ENCODE measurements at regions not wholly inside any gene's neighbourhood (a gene's known extent, or its start where the extent isn't known, plus 50 kb on each side); places are given as distances from the start of the nearest gene placed in this dataset.

DNA sequence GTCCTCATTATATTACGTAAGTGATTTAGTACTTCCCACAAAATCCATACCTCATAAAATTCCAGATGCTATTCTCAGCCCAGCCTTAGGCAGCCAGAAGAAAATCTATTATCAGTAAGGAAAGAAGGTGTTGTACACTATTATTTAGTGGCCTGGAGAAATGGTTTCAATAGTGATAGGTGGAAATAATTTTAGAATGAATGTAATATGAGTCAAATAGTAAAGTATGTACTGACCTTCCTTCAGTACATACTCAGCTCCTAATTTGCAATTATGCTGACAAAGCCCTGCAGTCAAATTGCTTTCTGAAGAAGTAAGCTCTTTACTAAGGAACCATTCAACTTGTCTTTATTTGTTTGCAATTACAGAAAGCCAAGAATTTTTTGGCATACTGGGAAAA is 409.2 kb downstream of the HTR1A start:
- TF ChIP-seq, protein P1, sequence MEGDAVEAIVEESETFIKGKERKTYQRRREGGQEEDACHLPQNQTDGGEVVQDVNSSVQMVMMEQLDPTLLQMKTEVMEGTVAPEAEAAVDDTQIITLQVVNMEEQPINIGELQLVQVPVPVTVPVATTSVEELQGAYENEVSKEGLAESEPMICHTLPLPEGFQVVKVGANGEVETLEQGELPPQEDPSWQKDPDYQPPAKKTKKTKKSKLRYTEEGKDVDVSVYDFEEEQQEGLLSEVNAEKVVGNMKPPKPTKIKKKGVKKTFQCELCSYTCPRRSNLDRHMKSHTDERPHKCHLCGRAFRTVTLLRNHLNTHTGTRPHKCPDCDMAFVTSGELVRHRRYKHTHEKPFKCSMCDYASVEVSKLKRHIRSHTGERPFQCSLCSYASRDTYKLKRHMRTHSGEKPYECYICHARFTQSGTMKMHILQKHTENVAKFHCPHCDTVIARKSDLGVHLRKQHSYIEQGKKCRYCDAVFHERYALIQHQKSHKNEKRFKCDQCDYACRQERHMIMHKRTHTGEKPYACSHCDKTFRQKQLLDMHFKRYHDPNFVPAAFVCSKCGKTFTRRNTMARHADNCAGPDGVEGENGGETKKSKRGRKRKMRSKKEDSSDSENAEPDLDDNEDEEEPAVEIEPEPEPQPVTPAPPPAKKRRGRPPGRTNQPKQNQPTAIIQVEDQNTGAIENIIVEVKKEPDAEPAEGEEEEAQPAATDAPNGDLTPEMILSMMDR (IDR thresholded peaks at IDR 0.05; ENCODE audit: unreplicated experiment) = no peak
- H3K9me3 Mint-ChIP-seq (ENCODE audit: unreplicated experiment) = no peaks in the 10 kb centered on the region
- no peak overlapping the region for H3K4me3 Mint-ChIP-seq (ENCODE audit: unreplicated experiment)
- H3K4me1 Mint-ChIP-seq (ENCODE audit: unreplicated experiment) = no peaks in the 10 kb centered on the region
- H3K27ac Mint-ChIP-seq (ENCODE audit: unreplicated experiment) = no peak overlapping the region
- DNase-seq (ENCODE audit: low spot score) = no peak
- H3K36me3 Mint-ChIP-seq (ENCODE audit: low read depth, unreplicated experiment) = no peaks in the 10 kb centered on the region
- no peaks in the 10 kb centered on the region for H3K27me3 Mint-ChIP-seq (ENCODE audit: unreplicated experiment)

DNA sequence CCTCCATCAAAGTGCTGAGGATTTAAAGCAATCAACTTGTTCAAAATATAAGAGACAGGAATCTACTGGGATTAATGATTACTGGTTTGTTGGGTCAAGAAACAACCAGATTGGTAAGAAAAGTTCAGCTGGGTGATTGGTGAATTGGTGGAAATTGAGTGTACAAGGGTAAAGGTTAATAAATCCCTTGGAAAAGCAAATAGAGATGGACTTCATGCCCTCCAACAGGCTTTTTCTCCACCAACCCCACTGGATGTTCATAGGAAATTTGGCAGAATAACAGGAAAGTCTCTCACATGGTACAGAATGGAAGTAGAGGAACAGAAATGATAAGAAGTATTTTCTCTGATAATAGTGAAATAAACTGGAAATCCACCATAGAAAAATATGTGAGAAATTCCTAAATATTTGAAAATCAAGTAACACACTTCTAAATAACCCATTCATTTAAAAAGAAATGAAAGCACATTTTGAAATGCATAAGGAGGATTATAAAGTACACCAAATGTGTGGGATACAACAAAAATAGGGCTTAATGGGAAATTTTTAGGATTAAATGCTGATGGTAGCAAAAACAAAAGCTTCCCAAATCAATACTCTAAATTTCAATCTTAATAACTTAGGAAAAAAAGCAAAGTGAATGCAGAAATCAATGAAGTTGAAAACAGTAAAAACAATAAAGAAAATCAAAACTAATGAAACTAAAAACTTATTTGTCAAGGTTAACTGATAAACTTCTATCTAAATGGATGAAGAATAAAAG is 426.2 kb downstream of the HTR1A start:
- Mint-ChIP-seq H3K27ac (ENCODE audit: unreplicated experiment) (no peak overlapping the region), H3K27me3 (ENCODE audit: unreplicated experiment) (no peaks in the 10 kb centered on the region), H3K9me3 (ENCODE audit: unreplicated experiment) (no peaks in the 10 kb centered on the region), H3K4me3 (ENCODE audit: unreplicated experiment) (no peak overlapping the region), H3K36me3 (ENCODE audit: low read depth, unreplicated experiment) (no peaks in the 10 kb centered on the region), H3K4me1 (ENCODE audit: unreplicated experiment) (no peaks in the 10 kb centered on the region)
- TF ChIP-seq, protein P1 (IDR thresholded peaks at IDR 0.05; ENCODE audit: unreplicated experiment) = no peak
- DNase-seq (ENCODE audit: low spot score) = no peak

DNA sequence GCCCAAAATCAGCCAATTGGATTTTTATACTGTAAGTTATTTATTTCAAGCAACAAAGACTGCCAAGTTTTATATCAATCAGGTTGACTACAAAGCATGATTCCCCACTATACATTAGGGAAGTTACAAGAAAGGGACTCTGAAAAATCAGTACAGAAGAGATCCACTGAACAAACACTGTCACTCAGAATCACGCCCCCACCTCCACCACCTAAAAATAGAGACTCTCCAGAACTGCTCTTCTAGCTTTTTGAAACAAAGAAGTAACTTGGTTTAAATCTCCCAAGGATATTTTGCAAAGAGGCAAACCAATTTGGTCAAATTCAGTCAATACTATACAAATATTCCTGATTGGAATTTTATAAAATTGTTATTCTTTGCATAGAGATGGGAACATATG is 438.0 kb downstream of the HTR1A start:
- Mint-ChIP-seq H3K36me3 (ENCODE audit: low read depth, unreplicated experiment) (no peaks in the 10 kb centered on the region), H3K4me1 (ENCODE audit: unreplicated experiment) (no peaks in the 10 kb centered on the region), H3K9me3 (ENCODE audit: unreplicated experiment) (no peaks in the 10 kb centered on the region), H3K4me3 (ENCODE audit: unreplicated experiment) (no peak overlapping the region), H3K27ac (ENCODE audit: unreplicated experiment) (no peak overlapping the region), H3K27me3 (ENCODE audit: unreplicated experiment) (peaks cover 1% of the 10 kb centered on the region)
- TF ChIP-seq, protein P1 (IDR thresholded peaks at IDR 0.05; ENCODE audit: unreplicated experiment) = no peak
- no peak for DNase-seq (ENCODE audit: low spot score)

DNA sequence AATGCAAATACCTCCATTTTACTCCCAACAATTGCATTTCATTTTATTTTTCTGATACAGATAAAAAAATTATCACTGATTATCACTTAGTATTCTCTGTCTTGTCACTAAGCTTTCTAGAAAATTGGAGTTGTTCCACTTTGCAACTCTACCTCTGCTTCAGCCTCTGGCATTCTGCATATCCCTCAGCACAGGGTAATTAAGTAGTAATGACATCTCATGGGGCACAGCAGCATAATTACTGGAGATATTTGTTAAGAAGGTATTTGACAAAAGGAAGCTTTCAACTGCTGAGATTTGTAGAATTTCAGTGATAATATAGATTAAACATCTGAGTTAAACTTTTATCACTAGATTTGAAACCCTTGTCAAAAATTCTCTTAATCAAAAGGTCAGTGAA is 446.2 kb downstream of the HTR1A start:
- Mint-ChIP-seq H3K4me1 (ENCODE audit: unreplicated experiment) (no peaks in the 10 kb centered on the region), H3K4me3 (ENCODE audit: unreplicated experiment) (no peak overlapping the region), H3K27ac (ENCODE audit: unreplicated experiment) (no peak overlapping the region), H3K9me3 (ENCODE audit: unreplicated experiment) (no peaks in the 10 kb centered on the region), H3K27me3 (ENCODE audit: unreplicated experiment) (no peaks in the 10 kb centered on the region), H3K36me3 (ENCODE audit: low read depth, unreplicated experiment) (no peaks in the 10 kb centered on the region)
- no peak for DNase-seq (ENCODE audit: low spot score)
- TF ChIP-seq, protein P1 (IDR thresholded peaks at IDR 0.05; ENCODE audit: unreplicated experiment) = no peak

DNA sequence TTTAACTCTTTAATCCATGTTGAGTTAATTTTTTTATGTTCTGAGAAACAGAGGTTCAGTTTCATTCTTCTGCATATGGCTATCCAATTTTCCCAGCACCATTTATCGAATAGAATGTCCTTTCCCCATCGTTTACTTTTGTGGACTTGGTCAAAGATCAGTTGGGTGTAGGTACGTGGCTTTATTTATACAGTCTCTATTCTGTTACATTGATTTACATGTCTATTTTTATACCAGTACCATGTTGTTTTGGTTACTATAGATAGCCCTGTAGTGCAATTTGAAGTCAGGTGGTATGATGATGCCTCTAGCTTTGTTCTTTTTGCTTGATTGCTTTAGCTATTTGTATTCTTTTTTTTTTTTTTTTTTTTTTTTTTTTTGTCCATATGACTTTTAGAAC is 462.0 kb downstream of the HTR1A start:
- H3K36me3 Mint-ChIP-seq (ENCODE audit: low read depth, unreplicated experiment) = no peaks in the 10 kb centered on the region
- no peaks in the 10 kb centered on the region for H3K9me3 Mint-ChIP-seq (ENCODE audit: unreplicated experiment)
- TF ChIP-seq, protein P1 (IDR thresholded peaks at IDR 0.05; ENCODE audit: unreplicated experiment) = no peak
- H3K27me3 Mint-ChIP-seq (ENCODE audit: unreplicated experiment) = peaks cover 2% of the 10 kb centered on the region
- no peak overlapping the region for H3K27ac Mint-ChIP-seq (ENCODE audit: unreplicated experiment)
- no peak for DNase-seq (ENCODE audit: low spot score)
- no peaks in the 10 kb centered on the region for H3K4me1 Mint-ChIP-seq (ENCODE audit: unreplicated experiment)
- no peak overlapping the region for H3K4me3 Mint-ChIP-seq (ENCODE audit: unreplicated experiment)
